NCI-H82 (cell line): ENCODE measurements at regions not wholly inside any gene's neighbourhood (a gene's known extent, or its start where the extent isn't known, plus 50 kb on each side); places are given as distances from the start of the nearest gene placed in this dataset.
"Not testable (repeated sequence)": the region's sequence is repeated elsewhere in the genome, so short reads cannot be mapped to it uniquely, and the experiment has no call there.

Experiments
- DNase-seq: peaks from one replicate; lab custom pipeline; 2025; lab: John Stamatoyannopoulos, UW

- no peak for DNase-seq
Observed at GRCh38 chr12:87679251-87679650, 349.9 kb downstream of the C12orf50 start.

- DNase-seq: no peak
Observed at GRCh38 chr12:87678453-87678852, 350.7 kb downstream of the C12orf50 start.

- no peak for DNase-seq
Observed at GRCh38 chr12:87676731-87677130, 352.5 kb downstream of the C12orf50 start.

GRCh38 chr12:87671757-87672156 is 357.4 kb downstream of the C12orf50 start:
- no peak for DNase-seq

GRCh38 chr12:87670448-87670847 is 358.8 kb downstream of the C12orf50 start:
- DNase-seq: peak; percentile 8

- DNase-seq: peak; percentile 15
Observed at GRCh38 chr12:87667378-87667777, 361.8 kb downstream of the C12orf50 start.

- DNase-seq: no peak
Observed at GRCh38 chr12:87661786-87662377, 367.3 kb downstream of the C12orf50 start.

GRCh38 chr12:87660987-87661774 is 368.0 kb downstream of the C12orf50 start:
- no peak for DNase-seq

- DNase-seq: no peak
Observed at GRCh38 chr12:87660291-87660690, 368.9 kb downstream of the C12orf50 start.

GRCh38 chr12:87656311-87656710 is 372.9 kb downstream of the C12orf50 start:
- no peak for DNase-seq

- DNase-seq: no peak
Observed at GRCh38 chr12:87651670-87652425, 377.4 kb downstream of the C12orf50 start.

- no peak for DNase-seq
Observed at GRCh38 chr12:87642245-87642644, 387.0 kb downstream of the C12orf50 start.

GRCh38 chr12:87618199-87618598 is 411.0 kb downstream of the C12orf50 start:
- no peak for DNase-seq

GRCh38 chr12:87612996-87613395 is 416.2 kb downstream of the C12orf50 start:
- DNase-seq: no peak

- DNase-seq: no peak
Observed at GRCh38 chr12:87608321-87608720, 420.9 kb downstream of the C12orf50 start.

GRCh38 chr12:87603727-87604126 is 425.5 kb downstream of the C12orf50 start:
- DNase-seq: no peak

GRCh38 chr12:87599459-87599858 is 429.7 kb downstream of the C12orf50 start:
- DNase-seq: no peak

- no peak for DNase-seq
Observed at GRCh38 chr12:87597114-87597513, 432.1 kb downstream of the C12orf50 start.

- no peak for DNase-seq
Observed at GRCh38 chr12:87596636-87597035, 432.6 kb downstream of the C12orf50 start.

GRCh38 chr12:87596134-87596533 is 433.1 kb downstream of the C12orf50 start:
- DNase-seq: no peak

GRCh38 chr12:87585882-87586557 is 443.2 kb downstream of the C12orf50 start:
- no peak for DNase-seq

- DNase-seq: not testable (repeated sequence)
Observed at GRCh38 chr12:87579091-87579490, 450.1 kb downstream of the C12orf50 start.
